Neutrophil (primary cell): ENCODE measurements at regions not wholly inside any gene's neighbourhood (a gene's known extent, or its start where the extent isn't known, plus 50 kb on each side); places are given as distances from the start of the nearest gene placed in this dataset.

ENCODE experiments used
- H3K27ac ChIP-seq: fragments of 200-600 bp; sonication (generic); 2 replicates; pipeline ENCODE4 v1.5.1; 2016; ENCODE audit warnings: mild to moderate bottlenecking, moderate library complexity
- H3K27me3 ChIP-seq: fragments of 200-600 bp; sonication (generic); 2 replicates; pipeline ENCODE4 v1.6.0; 2016; ENCODE audit warnings: mild to moderate bottlenecking
- H3K36me3 ChIP-seq: fragments of 200-600 bp; sonication (generic); 2 replicates; pipeline ENCODE4 v1.5.1; 2017
- H3K4me1 ChIP-seq, 2 experiments: fragments of 200-600 bp in 1 of 2; sonication (generic) in 1 of 2; 1 replicate in 1 of 2; 2 replicates in 1 of 2; pipeline versions ENCODE4 v1.5.1 to v1.6.1; 2013 to 2016; ENCODE audit warnings: low read depth in 1 of 2, low read length in 1 of 2, mild to moderate bottlenecking in 1 of 2, moderate library complexity in 1 of 2; ENCODE audit not compliant: control insufficient read depth in 1 of 2, insufficient read depth in 1 of 2
- H3K4me3 ChIP-seq, 2 experiments: fragments of 200-600 bp in 1 of 2; sonication (generic) in 1 of 2; 1 replicate in 1 of 2; 2 replicates in 1 of 2; pipeline ENCODE4 v1.5.1; 2013 to 2016; ENCODE audit warnings: low read depth in 1 of 2, low read length in 1 of 2, mild to moderate bottlenecking in 1 of 2, moderate library complexity in 1 of 2
- H3K9me3 ChIP-seq: fragments of 200-600 bp; sonication (generic); 2 replicates; pipeline ENCODE4 v1.5.1; 2016
- CTCF ChIP-seq: fragments of 200-600 bp; sonication (generic); IDR thresholded peaks from 2 replicates; pipeline ENCODE4 v1.5.1; 2016; ENCODE audit warnings: antibody characterized with exemption

GRCh38 chr1:5617546-5617945, 374.7 kb downstream of the NPHP4 start:
- Histone ChIP-seq H3K27me3 (peaks cover 21% of the 10 kb centered on the region), H3K4me3 (no peak overlapping the region), H3K9me3 (no peaks in the 10 kb centered on the region), H3K36me3 (no peaks in the 10 kb centered on the region), H3K4me1 (no peaks in the 10 kb centered on the region), H3K27ac (no peak overlapping the region)
- TF ChIP-seq CTCF, result no peak

- no peaks in the 10 kb centered on the region for H3K9me3 ChIP-seq
- no peaks in the 10 kb centered on the region for H3K36me3 ChIP-seq
- no peaks in the 10 kb centered on the region for H3K4me1 ChIP-seq
- H3K4me3 ChIP-seq, result no peak overlapping the region
- H3K27me3 ChIP-seq, result peaks cover 21% of the 10 kb centered on the region
- TF ChIP-seq CTCF, result no peak
- H3K27ac ChIP-seq, result no peak overlapping the region
Measured at GRCh38 chr1:5617179-5617520, 375.1 kb downstream of the NPHP4 start.

GRCh38 chr1:5616366-5617178, 375.7 kb downstream of the NPHP4 start:
- no peak overlapping the region for H3K4me3 ChIP-seq
- peaks cover 23% of the 10 kb centered on the region for H3K27me3 ChIP-seq
- TF ChIP-seq CTCF, result no peak
- H3K27ac ChIP-seq, result no peak overlapping the region
- H3K36me3 ChIP-seq, result no peaks in the 10 kb centered on the region
- no peaks in the 10 kb centered on the region for H3K4me1 ChIP-seq
- H3K9me3 ChIP-seq, result no peaks in the 10 kb centered on the region

- no peak overlapping the region for H3K27ac ChIP-seq
- TF ChIP-seq CTCF, result no peak
- H3K4me3 ChIP-seq, result no peak overlapping the region
- H3K9me3 ChIP-seq, result no peaks in the 10 kb centered on the region
- H3K4me1 ChIP-seq, result no peaks in the 10 kb centered on the region
- H3K27me3 ChIP-seq, result peaks cover 32% of the 10 kb centered on the region
- no peaks in the 10 kb centered on the region for H3K36me3 ChIP-seq
Measured at GRCh38 chr1:5615076-5615475, 377.1 kb downstream of the NPHP4 start.

- Histone ChIP-seq H3K9me3 (no peaks in the 10 kb centered on the region), H3K27me3 (peaks cover 36% of the 10 kb centered on the region), H3K27ac (no peak overlapping the region), H3K36me3 (no peaks in the 10 kb centered on the region), H3K4me3 (no peak overlapping the region), H3K4me1 (no peaks in the 10 kb centered on the region)
- TF ChIP-seq CTCF, result no peak
Measured at GRCh38 chr1:5613900-5614299, 378.3 kb downstream of the NPHP4 start.
